ENCODE measurements at regions not wholly inside any gene's neighbourhood (a gene's known extent, or its start where the extent isn't known, plus 50 kb on each side); places are given as distances from the start of the nearest gene placed in this dataset.

DNA sequence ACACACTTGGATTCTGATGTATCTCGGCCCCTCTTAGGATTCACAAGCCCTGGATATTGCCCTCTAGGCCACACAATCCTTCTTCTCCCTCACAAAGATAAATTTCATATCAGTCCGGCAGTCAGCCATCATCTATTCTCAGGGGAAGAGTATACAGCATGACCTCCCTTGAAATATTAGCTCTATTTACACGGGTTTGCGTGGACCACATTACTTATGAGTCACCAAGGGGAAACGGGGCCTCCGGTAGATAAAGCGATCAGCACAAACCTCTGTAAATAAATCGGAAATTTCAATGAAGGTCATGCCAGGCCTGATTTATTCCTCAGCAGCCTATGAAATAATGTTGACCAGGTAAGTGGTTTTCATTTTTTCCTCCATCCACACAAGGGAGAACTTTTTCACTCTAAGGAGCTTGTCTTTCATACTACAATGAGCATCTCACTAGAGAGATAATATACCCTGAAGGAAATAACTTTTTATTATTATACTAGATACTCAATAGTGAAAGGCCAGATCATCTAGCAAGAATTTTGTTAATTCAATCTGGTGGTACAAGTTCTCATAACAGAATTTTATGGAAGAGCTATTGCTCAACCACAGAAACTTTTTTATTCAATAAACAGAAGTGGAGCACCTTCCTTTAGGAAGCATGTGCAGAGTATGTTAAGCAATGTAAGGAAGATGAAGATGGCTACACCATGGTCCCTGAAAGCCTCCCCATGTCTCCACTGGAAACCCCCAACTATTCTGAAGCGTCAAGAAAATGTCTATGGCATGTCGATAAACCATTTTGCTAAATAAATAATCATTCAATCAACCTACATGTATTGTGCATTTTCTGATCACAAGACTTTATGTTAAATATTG is 125.2 kb upstream of the PIK3C3 start:
- no peak for DNase-seq (ENCODE audit: low read depth, low spot score)

GRCh38 chr18:41828137-41828536 is 126.9 kb upstream of the PIK3C3 start:
- no peak for DNase-seq (ENCODE audit: low read depth, low spot score)

DNA sequence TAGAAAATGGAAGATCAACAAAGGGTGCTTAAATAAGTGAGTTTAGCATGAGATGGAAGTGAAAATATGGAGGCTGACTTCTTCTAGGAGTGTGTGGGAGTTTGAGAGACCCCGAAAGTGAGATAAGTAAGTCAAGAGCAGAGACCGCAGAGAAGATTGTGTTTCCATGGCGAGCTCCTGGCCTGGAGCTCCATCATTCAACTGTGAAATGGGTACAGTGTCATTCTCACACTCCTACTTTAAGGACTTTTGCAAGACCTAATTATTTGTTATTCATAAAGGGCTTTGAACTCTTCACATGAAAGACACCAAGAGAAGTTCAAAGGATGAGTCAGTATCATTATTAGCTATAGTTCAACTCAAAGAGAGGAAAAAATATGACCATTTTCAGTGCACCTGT is 134.2 kb upstream of the PIK3C3 start:
- DNase-seq (ENCODE audit: low read depth, low spot score) = no peak

- DNase-seq (ENCODE audit: low read depth, low spot score) = no peak
Measured at GRCh38 chr18:41818381-41819355, 136.4 kb upstream of the PIK3C3 start.

DNA sequence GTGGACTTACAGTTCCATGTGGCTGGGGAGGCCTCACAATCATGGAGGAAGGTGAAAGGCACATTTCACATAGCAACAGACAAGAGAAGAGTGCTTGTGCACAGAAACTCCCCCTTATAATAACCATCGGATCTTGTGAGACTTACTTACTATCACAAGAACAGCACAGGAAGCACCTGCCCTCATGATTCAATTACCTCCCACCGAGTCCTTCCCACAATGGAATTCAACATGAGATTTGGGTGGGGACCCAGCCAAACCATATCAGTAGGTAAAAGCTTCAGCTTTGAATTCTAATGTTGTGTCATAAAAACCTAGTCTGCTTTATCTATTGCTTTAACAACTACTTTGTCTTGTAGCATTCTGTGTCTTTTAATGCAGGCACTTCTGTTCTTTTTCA is 140.4 kb upstream of the PIK3C3 start:
- no peak for DNase-seq (ENCODE audit: low read depth, low spot score)

DNA sequence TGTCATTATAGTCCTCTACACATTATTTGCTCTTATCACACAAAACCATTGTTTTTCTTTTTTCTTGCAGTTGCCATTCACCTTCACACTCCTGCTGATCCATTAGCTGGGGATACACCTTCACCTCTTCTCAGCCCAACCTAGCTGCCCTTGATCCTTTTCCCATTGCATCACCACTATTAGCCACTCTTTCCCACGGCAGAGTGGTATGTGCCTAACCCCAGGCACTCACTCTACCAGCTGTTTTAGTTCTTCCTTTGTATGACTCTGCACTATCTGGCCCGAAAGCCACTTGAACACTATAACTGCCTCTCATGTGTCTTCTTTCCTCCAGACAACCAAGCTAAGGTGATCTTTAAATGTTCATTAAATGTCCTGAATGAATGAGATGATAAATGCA is 145.4 kb upstream of the PIK3C3 start:
- DNase-seq (ENCODE audit: low read depth, low spot score) = no peak

DNA sequence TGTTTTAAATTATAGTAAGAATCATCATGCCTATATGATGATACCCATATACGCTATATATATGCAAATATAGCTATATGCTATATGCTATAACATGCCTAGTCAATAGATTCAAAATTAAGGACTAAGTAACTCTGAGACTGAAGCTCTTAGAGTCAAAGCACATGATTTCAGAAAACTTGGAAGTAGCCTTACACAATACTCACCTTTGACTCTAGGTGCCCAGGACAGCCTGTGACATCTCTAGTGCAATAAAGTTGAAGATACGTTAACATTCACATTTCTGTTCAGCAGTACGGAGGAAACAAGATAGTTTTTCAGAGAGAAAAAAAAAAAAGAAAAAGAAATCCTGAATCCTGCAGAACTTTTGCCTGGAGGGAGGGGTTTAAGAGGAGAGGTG is 149.7 kb upstream of the PIK3C3 start:
- no peak for DNase-seq (ENCODE audit: low read depth, low spot score)

- no peak for DNase-seq (ENCODE audit: low read depth, low spot score)
Measured at GRCh38 chr18:41798879-41799278, 156.2 kb upstream of the PIK3C3 start.

- no peak for DNase-seq (ENCODE audit: low read depth, low spot score)
Measured at GRCh38 chr18:41790687-41791086, 164.3 kb upstream of the PIK3C3 start.

DNA sequence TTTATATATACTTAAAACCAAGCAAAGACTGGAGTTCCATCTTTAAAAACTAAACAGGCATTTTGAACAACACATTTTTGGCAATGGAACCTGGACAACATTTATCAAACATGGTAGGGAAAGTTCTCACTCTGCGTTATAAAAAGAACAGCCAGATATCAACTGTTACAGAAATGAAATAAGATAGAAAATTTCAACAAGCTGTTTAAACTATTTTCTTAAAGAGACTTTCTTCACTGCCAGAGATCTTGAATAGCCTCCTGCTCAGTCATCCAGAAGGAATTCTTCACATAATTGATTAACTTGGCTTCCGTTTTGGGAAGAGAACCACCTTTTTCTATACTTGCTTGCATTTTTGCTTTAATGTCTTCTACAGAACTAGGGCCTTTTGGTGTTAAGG is 166.0 kb upstream of the PIK3C3 start:
- no peak for DNase-seq (ENCODE audit: low read depth, low spot score)

DNA sequence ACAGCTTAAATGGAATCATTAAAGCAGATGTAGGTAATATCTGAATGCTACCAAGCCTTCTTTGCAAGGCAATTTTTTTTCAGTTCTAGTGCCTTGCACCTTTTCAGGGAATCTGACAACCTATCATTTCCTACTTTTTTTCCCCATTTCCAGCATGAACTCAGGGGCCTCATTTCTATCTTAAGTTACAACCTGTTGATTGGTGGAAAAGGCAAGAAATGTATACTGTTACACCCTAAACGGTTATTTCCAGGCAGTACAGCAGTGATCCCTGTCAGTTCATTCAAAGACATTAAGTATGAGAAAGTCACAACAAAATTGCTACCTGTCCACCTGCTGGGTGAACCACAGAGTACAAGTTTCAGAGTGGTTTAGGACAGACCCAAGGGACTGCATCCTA is 171.2 kb upstream of the PIK3C3 start:
- no peak for DNase-seq (ENCODE audit: low read depth, low spot score)

DNA sequence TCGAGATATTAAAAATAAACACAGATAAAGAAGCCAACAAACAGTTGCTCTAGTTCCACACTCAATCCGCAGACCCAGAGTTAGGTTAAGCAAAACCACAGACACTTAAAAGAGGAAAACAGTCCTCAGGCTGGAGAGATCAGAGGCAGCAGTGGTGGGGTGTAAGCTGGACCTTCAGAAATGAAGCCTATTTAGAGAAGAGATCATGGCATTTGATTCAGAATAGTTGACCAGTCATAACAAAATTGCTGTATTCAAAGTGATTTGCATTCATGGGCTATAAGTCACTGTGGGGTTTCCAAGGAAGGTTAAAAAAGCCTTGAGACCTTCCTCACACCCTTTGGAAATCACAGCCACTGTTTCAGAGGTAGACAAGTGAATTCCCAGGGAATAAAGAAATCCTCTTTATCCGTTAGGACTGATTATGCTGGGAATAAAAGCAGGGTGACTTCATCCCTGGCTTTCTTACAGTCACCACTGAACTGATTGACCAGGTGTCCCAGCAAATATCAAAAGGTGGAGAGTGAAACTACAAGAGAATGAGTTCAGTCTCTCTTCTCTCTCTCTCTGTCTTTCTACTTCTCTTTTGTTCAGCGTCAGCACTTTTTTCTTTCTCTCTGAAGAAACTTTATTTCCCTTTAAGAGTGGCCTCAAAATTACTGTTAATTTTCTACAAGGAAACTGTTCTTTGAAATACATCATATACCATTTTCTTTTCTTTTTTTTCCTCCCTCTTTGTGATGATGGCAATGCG is 171.8 kb upstream of the PIK3C3 start:
- no peak for DNase-seq (ENCODE audit: low read depth, low spot score)

- DNase-seq (ENCODE audit: low read depth, low spot score) = no peak
Measured at GRCh38 chr18:41771973-41772372, 183.1 kb upstream of the PIK3C3 start.

GRCh38 chr18:41769265-41769664 is 185.8 kb upstream of the PIK3C3 start:
- DNase-seq (ENCODE audit: low read depth, low spot score) = no peak

GRCh38 chr18:41768467-41768866 is 186.6 kb upstream of the PIK3C3 start:
- no peak for DNase-seq (ENCODE audit: low read depth, low spot score)

GRCh38 chr18:41767960-41768359 is 187.1 kb upstream of the PIK3C3 start:
- peak; percentile 13 for DNase-seq (ENCODE audit: low read depth, low spot score)

DNA sequence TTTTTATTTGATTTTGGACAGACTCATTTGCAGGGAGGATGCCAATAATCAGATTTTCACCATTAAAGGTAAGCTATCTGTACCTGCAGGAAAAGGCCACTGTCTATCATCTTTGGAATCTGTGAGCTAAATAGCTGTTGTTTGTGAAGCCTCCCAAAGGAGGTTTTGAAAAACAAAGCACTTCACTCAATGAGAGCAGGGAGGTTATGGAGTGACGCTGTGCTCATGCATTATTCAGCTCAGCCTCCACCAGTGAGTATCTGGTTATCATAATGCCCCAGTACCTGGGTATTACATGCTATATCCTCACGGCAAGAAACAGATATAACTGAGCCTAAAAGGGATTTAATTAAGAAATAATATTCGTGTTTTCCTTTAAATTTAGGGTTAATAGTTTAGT is 189.6 kb upstream of the PIK3C3 start:
- DNase-seq (ENCODE audit: low read depth, low spot score) = no peak

DNA sequence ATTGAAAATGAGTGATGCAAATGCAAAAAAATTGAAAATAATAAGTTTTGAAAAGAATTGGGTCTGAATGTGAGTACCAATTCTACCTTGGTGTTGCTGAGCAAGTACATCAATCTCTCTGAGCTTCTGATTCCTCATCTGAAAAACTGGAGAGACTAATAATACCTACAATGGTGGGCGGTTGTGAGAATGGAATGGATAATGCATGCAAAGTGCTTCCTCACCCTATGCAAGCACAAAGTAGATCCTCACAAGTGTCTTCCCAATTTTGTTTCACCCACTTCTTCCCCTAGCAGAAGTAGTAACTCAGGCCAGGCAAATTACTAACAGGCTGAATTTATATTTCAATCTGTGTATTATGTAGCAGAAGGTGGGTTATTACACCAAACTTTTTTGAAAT is 191.7 kb upstream of the PIK3C3 start:
- DNase-seq (ENCODE audit: low read depth, low spot score) = no peak

DNA sequence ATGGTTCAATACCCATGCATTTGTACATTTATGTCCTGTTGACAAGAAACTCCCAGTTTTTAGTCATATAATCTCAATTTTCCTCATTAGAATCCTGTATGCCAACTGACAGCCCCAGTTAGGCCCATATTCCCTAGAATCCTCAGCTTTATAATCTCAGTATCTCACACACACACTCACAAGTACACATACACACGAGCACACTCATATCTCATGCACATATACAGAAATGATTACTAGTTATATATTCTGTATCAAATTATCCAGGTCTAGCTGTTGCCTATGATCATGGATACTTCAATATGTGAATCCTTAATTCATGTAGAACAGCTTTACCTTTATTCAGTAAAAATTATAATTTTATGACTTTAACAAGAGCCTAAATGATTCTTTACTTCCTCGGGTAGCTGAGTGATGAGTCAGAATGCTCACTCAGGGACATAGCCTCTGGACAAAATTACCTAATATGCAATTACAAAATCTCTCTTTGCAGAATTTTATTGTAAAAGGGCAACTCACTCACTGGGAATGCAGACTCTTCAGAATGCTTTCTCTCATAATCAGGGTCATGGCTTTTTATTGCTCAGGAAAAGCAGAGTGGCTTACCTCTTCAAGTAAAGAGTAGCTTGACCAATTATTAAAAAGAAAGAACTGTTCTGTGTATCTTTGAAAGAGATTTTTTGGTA is 193.6 kb upstream of the PIK3C3 start:
- peak; percentile 10 for DNase-seq (ENCODE audit: low read depth, low spot score)

- DNase-seq (ENCODE audit: low read depth, low spot score) = no peak
Measured at GRCh38 chr18:41758534-41758933, 196.5 kb upstream of the PIK3C3 start.

DNA sequence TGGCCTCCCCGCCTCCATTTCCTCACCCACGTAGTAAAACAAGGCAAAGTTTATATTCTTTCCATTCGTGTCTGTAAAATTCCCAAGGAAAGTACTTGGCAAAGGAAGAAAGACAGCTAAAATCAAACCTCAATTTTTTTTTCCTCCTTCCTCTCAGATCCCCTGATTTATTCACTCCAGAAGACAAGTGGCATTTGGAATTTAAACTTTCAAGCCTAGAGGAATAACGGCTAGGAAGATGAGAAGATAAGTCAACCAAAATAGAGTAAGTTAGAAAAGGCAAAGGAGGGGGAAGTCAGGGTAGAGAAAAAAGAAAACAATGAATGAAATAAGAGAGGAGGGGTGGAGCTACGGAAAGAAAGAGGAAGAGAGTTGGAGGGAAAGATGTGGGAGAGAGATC is 198.9 kb upstream of the PIK3C3 start:
- DNase-seq (ENCODE audit: low read depth, low spot score) = no peak

All from smooth muscle cell of the brain vasculature (primary cell).